ENCODE measurements at regions not wholly inside any gene's neighbourhood (a gene's known extent, or its start where the extent isn't known, plus 50 kb on each side); places are given as distances from the start of the nearest gene placed in this dataset.
A peak's percentile ranks its signal among the peaks of the same experiment; 100 is the strongest.

DNA sequence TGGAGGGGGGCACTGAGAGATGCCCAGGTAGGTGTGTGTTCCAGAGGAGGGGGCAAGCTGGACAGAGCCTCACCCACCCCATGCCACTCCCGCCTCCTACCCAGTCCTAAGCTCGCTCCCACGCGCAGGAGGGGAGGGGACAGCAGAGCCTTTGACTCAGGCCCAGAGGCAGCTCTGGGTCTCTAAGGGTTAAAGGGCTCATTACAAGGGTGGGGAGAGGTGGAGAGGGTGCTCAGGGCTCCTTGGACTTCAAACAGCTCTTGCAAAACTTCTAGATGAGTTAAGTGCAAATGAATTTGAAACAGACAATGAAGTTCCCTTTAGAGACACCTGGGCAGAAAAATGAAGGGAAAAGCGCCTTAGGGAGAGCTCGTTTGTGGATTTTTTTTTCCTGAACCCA lies 104.2 kb upstream of the CASZ1 start:
- no peak for FAIRE-seq
- Histone ChIP-seq H3K18ac (ENCODE audit: extremely low read depth, low read length) (no peak overlapping the region; the same call in 1 of the 2 replicates), H3K23me2 (ENCODE audit: low read depth, low read length) (no peaks in the 10 kb centered on the region), H2AFZ (ENCODE audit: low read length) (no peak overlapping the region), H4K20me1 (replicated peaks in 1 of 2; ENCODE audit: control insufficient read depth in 1 of 2, insufficient read depth in 2 of 2, low read length in 2 of 2) (no peaks in the 10 kb centered on the region), H4K8ac (ENCODE audit: extremely low read depth, insufficient read depth, low read length) (no peak overlapping the region), H3K23ac (ENCODE audit: insufficient read length) (no peak overlapping the region), H2BK120ac (replicated peaks; ENCODE audit: low read depth, low read length) (no peak overlapping the region), H2BK20ac (ENCODE audit: low read length) (0 out of 2 replicates have a peak overlapping the region, but pooled peaks have one; percentile 90), H2BK15ac (ENCODE audit: low read length) (no peak overlapping the region; the same call in 1 of the 2 replicates), H3K79me2 (ENCODE audit: control insufficient read depth in 1 of 2, insufficient read depth in 2 of 2, low read length in 2 of 2) (no peaks in the 10 kb centered on the region), H3K56ac (replicated peaks; ENCODE audit: insufficient read length, low read depth, low read length) (no peak overlapping the region), H3K27ac (ENCODE audit: low read depth, low read length) (no peak overlapping the region), H3K4me3 (ENCODE audit: extremely low read depth in 1 of 4, insufficient read depth in 2 of 4, low read depth in 3 of 4, low read length in 4 of 4) (peak overlapping the region in 1 of 4 experiments; percentile 0; a peak in 1 of 8 replicates), H2AK5ac (ENCODE audit: low read depth, low read length) (no peak overlapping the region), H2BK12ac (ENCODE audit: low read depth, low read length) (0 out of 2 replicates have a peak overlapping the region, but pooled peaks have one; percentile 97), H4K91ac (replicated peaks; ENCODE audit: insufficient read length, low read length) (peak overlapping the region; percentile 83), H4K5ac (ENCODE audit: insufficient read length, low read depth, low read length) (no peak overlapping the region), H3K14ac (ENCODE audit: insufficient read length) (no peak overlapping the region), H3K4ac (replicated peaks; ENCODE audit: insufficient read length, low read depth, low read length) (no peak overlapping the region), H3K9me3 (ENCODE audit: insufficient read depth in 2 of 2, low read depth in 1 of 2, low read length in 1 of 2) (no peaks in the 10 kb centered on the region), H3K27me3 (replicated peaks in 1 of 4; ENCODE audit: control insufficient read depth in 3 of 4, extremely low read depth in 1 of 4, insufficient read depth in 3 of 4, low read length in 3 of 4) (no peaks in the 10 kb centered on the region), H2BK5ac (ENCODE audit: low read depth, low read length) (peak overlapping the region; percentile 87; the same call in 1 of the 2 replicates), H3K4me2 (ENCODE audit: insufficient read depth in 1 of 2, low read depth in 2 of 2, low read length in 2 of 2) (peak overlapping the region; percentile 15 to 30; a peak in 3 of 4 replicates), H3K79me1 (ENCODE audit: low read depth, low read length) (no peaks in the 10 kb centered on the region), H3K36me3 (ENCODE audit: control insufficient read depth in 2 of 4, insufficient read depth in 4 of 4, low read length in 3 of 4) (no peaks in the 10 kb centered on the region), H3K4me1 (replicated peaks in 1 of 4; ENCODE audit: control insufficient read depth in 3 of 4, insufficient read depth in 4 of 4, low read length in 3 of 4) (peaks cover 0 to 35% (median 22%) of the 10 kb centered on the region in 4 experiments; a peak in 6 of 7 replicates), H3K9ac (replicated peaks in 1 of 4; ENCODE audit: extremely low read depth in 1 of 4, low read depth in 3 of 4, low read length in 3 of 4) (no peak overlapping the region)
- 43% methylated on average over 6 of the region's 6 CpGs; no CpG with 5 or more reads in 1 of the 2 experiments for WGBS, 2 experiments (ENCODE audit: extremely low coverage in 1 of 2, insufficient coverage in 1 of 2, insufficient read length in 1 of 2, insufficient replicate concordance in 2 of 2, low coverage in 1 of 2, low lambda C conversion rate in 2 of 2, missing lambda C conversion rate in 1 of 2)
- TF ChIP-seq SUZ12 (IDR thresholded peaks at IDR 0.05; ENCODE audit: low read length) (no peak), GABPA (IDR thresholded peaks at IDR 0.05; ENCODE audit: borderline replicate concordance, insufficient read depth, low read length) (0 out of 2 replicates have a peak, but pooled peaks have one; percentile 20), ZNF274 (IDR thresholded peaks at IDR 0.05; ENCODE audit: borderline replicate concordance, extremely low read depth, low read length) (no peak)
- POLR2A ChIA-PET (ENCODE audit: partially characterized antibody): interaction anchor here (0.6 to 1.3 kb wide), 5 partner anchors 11 to 782 kb away, joined by 3 to 4 read pairs (median 3); no protein-coding TSS in a partner anchor
- DNase-seq (ENCODE audit: low read depth in 1 of 2, low spot score in 2 of 2): peak in 1 of 2 experiments; percentile 27
- CTCF ChIA-PET (ENCODE audit: partially characterized antibody): interaction anchor here (0.6 to 8.0 kb wide), 9 partner anchors 9 to 394 kb away, joined by 3 to 59 read pairs (median 3); no protein-coding TSS in a partner anchor

Data from H1 (cell line).